ENCODE measurements at regions not wholly inside any gene's neighbourhood (a gene's known extent, or its start where the extent isn't known, plus 50 kb on each side); places are given as distances from the start of the nearest gene placed in this dataset.

GRCh38 chr4:32135642-32136041 is 1415.5 kb downstream of the PCDH7 start:
- DNase-seq, result no peak

GRCh38 chr4:32136081-32136787 is 1416.1 kb downstream of the PCDH7 start:
- DNase-seq, result no peak

GRCh38 chr4:32140636-32141035 is 1420.5 kb downstream of the PCDH7 start:
- no peak for DNase-seq

GRCh38 chr4:32142075-32142474 is 1421.9 kb downstream of the PCDH7 start:
- DNase-seq, result no peak

- DNase-seq, result no peak
These were observed 1425.8 kb downstream of the PCDH7 start for GRCh38 chr4:32145987-32146386.

- DNase-seq, result no peak
These were observed 1427.4 kb downstream of the PCDH7 start for GRCh38 chr4:32147446-32148085.

- no peak for DNase-seq
These were observed 1428.0 kb downstream of the PCDH7 start for GRCh38 chr4:32148111-32148666.

GRCh38 chr4:32158961-32159360 is 1438.8 kb downstream of the PCDH7 start:
- DNase-seq, result no peak

- no peak for DNase-seq
These were observed 1441.2 kb downstream of the PCDH7 start for GRCh38 chr4:32161392-32161791.

GRCh38 chr4:32163125-32163524 is 1443.0 kb downstream of the PCDH7 start:
- DNase-seq, result no peak

- DNase-seq, result no peak
These were observed 1449.7 kb downstream of the PCDH7 start for GRCh38 chr4:32169841-32170240.

GRCh38 chr4:32172086-32172485 is 1451.9 kb downstream of the PCDH7 start:
- DNase-seq, result no peak

- DNase-seq, result no peak
These were observed 1452.6 kb downstream of the PCDH7 start for GRCh38 chr4:32172761-32173160.

GRCh38 chr4:32180086-32180485 is 1459.9 kb downstream of the PCDH7 start:
- no peak for DNase-seq

- DNase-seq, result no peak
These were observed 1464.0 kb downstream of the PCDH7 start for GRCh38 chr4:32184186-32184585.

- DNase-seq, result peak; percentile 19
These were observed 1469.0 kb downstream of the PCDH7 start for GRCh38 chr4:32189130-32189529.

GRCh38 chr4:32189788-32190187 is 1469.6 kb downstream of the PCDH7 start:
- no peak for DNase-seq

- DNase-seq, result no peak
These were observed 1471.8 kb downstream of the PCDH7 start for GRCh38 chr4:32191961-32192360.

GRCh38 chr4:32192363-32192762 is 1472.2 kb downstream of the PCDH7 start:
- DNase-seq, result no peak

- DNase-seq, result no peak
These were observed 1472.8 kb downstream of the PCDH7 start for GRCh38 chr4:32192991-32193390.

GRCh38 chr4:32196950-32197688 is 1477.0 kb downstream of the PCDH7 start:
- DNase-seq, result no peak

GRCh38 chr4:32199639-32200038 is 1479.5 kb downstream of the PCDH7 start:
- no peak for DNase-seq

- DNase-seq, result no peak
These were observed 1483.2 kb downstream of the PCDH7 start for GRCh38 chr4:32203340-32203739.

GRCh38 chr4:32206756-32207155 is 1486.6 kb downstream of the PCDH7 start:
- DNase-seq, result no peak
